ENCODE measurements at regions not wholly inside any gene's neighbourhood (a gene's known extent, or its start where the extent isn't known, plus 50 kb on each side); places are given as distances from the start of the nearest gene placed in this dataset.

GRCh38 chr2:167803449-167803988 lies 443.9 kb downstream of the STK39 start:
- Histone ChIP-seq H4K20me1 (ENCODE audit: insufficient read depth, low read length) (no peaks in the 10 kb centered on the region), H3K27ac (ENCODE audit: low read length) (no peak overlapping the region), H3K4me1 (ENCODE audit: insufficient read depth, low read length) (no peaks in the 10 kb centered on the region), H3K9ac (ENCODE audit: low read depth, low read length) (no peak overlapping the region), H2AFZ (ENCODE audit: low read depth, low read length) (no peak overlapping the region), H3K36me3 (ENCODE audit: insufficient read depth, low read length) (no peaks in the 10 kb centered on the region), H3K79me2 (ENCODE audit: insufficient read depth, low read length) (no peaks in the 10 kb centered on the region), H3K27me3 (ENCODE audit: insufficient read depth, low read length, poor library complexity) (no peaks in the 10 kb centered on the region), H3K9me3 (ENCODE audit: insufficient read depth, low read length, severe bottlenecking) (no peaks in the 10 kb centered on the region), H3K4me2 (ENCODE audit: insufficient read depth, low read length) (no peak overlapping the region), H3K4me3 (ENCODE audit: low read depth in 1 of 2, low read length in 2 of 2) (no peak overlapping the region)
- DNase-seq (no peak), ATAC-seq (ENCODE audit: insufficient read depth, low read depth) (no peak)
- TF ChIP-seq EZH2 (IDR thresholded peaks at IDR 0.05; ENCODE audit: borderline replicate concordance, low read depth, low read length, severe bottlenecking), result no peak
- TF ChIP-seq CTCF (IDR thresholded peaks at IDR 0.05; ENCODE audit: borderline replicate concordance, extremely low read depth, low read length, poor library complexity, severe bottlenecking), result no peak

- TF ChIP-seq EZH2 (IDR thresholded peaks at IDR 0.05; ENCODE audit: borderline replicate concordance, low read depth, low read length, severe bottlenecking) (no peak), CTCF (IDR thresholded peaks at IDR 0.05; ENCODE audit: borderline replicate concordance, extremely low read depth, low read length, poor library complexity, severe bottlenecking) (no peak)
Observed at GRCh38 chr2:167794554-167795255, 452.7 kb downstream of the STK39 start.

GRCh38 chr2:167793725-167794124 lies 453.7 kb downstream of the STK39 start:
- H3K36me3 ChIP-seq (ENCODE audit: insufficient read depth, low read length), result no peaks in the 10 kb centered on the region
- no peak overlapping the region for H3K27ac ChIP-seq (ENCODE audit: low read length)
- no peaks in the 10 kb centered on the region for H3K79me2 ChIP-seq (ENCODE audit: insufficient read depth, low read length)
- H3K4me2 ChIP-seq (ENCODE audit: insufficient read depth, low read length), result no peak overlapping the region
- H3K4me3 ChIP-seq (ENCODE audit: low read depth in 1 of 2, low read length in 2 of 2), result no peak overlapping the region
- H2AFZ ChIP-seq (ENCODE audit: low read depth, low read length), result no peak overlapping the region
- ATAC-seq (ENCODE audit: insufficient read depth, low read depth) (no peak), DNase-seq (no peak)
- no peak overlapping the region for H3K9ac ChIP-seq (ENCODE audit: low read depth, low read length)
- peaks cover 5% of the 10 kb centered on the region for H3K27me3 ChIP-seq (ENCODE audit: insufficient read depth, low read length, poor library complexity)
- TF ChIP-seq CTCF (IDR thresholded peaks at IDR 0.05; ENCODE audit: borderline replicate concordance, extremely low read depth, low read length, poor library complexity, severe bottlenecking) (no peak), EZH2 (IDR thresholded peaks at IDR 0.05; ENCODE audit: borderline replicate concordance, low read depth, low read length, severe bottlenecking) (no peak)
- no peaks in the 10 kb centered on the region for H3K9me3 ChIP-seq (ENCODE audit: insufficient read depth, low read length, severe bottlenecking)
- H3K4me1 ChIP-seq (ENCODE audit: insufficient read depth, low read length), result no peaks in the 10 kb centered on the region
- no peaks in the 10 kb centered on the region for H4K20me1 ChIP-seq (ENCODE audit: insufficient read depth, low read length)

More at GRCh38 chr2:167794554-167795255, 452.7 kb downstream of the STK39 start:
- Histone ChIP-seq H3K9ac (ENCODE audit: low read depth, low read length) (no peak overlapping the region), H3K9me3 (ENCODE audit: insufficient read depth, low read length, severe bottlenecking) (no peaks in the 10 kb centered on the region), H2AFZ (ENCODE audit: low read depth, low read length) (no peak overlapping the region), H3K4me1 (ENCODE audit: insufficient read depth, low read length) (no peaks in the 10 kb centered on the region), H3K27ac (ENCODE audit: low read length) (no peak overlapping the region), H3K79me2 (ENCODE audit: insufficient read depth, low read length) (no peaks in the 10 kb centered on the region), H3K4me2 (ENCODE audit: insufficient read depth, low read length) (no peak overlapping the region), H3K36me3 (ENCODE audit: insufficient read depth, low read length) (no peaks in the 10 kb centered on the region), H3K4me3 (ENCODE audit: low read depth in 1 of 2, low read length in 2 of 2) (no peak overlapping the region), H3K27me3 (ENCODE audit: insufficient read depth, low read length, poor library complexity) (peaks cover 5% of the 10 kb centered on the region), H4K20me1 (ENCODE audit: insufficient read depth, low read length) (no peaks in the 10 kb centered on the region)
- DNase-seq (no peak), ATAC-seq (ENCODE audit: insufficient read depth, low read depth) (no peak)
